Rectal smooth muscle tissue (tissue), 1 donor: ENCODE measurements at regions not wholly inside any gene's neighbourhood (a gene's known extent, or its start where the extent isn't known, plus 50 kb on each side); places are given as distances from the start of the nearest gene placed in this dataset.

Experiments
- H3K27ac ChIP-seq: one replicate; pipeline ENCODE4 v1.7.0; 2013; ENCODE audit warnings: low read depth, low read length, inconsistent platforms
- H3K27me3 ChIP-seq: one replicate; pipeline ENCODE4 v1.7.0; 2013; ENCODE audit warnings: low read length; ENCODE audit not compliant: control insufficient read depth, insufficient read depth
- H3K36me3 ChIP-seq: one replicate; pipeline ENCODE4 v1.7.0; 2013; ENCODE audit warnings: low read length; ENCODE audit not compliant: control insufficient read depth, insufficient read depth
- H3K4me1 ChIP-seq: one replicate; pipeline ENCODE4 v1.7.0; 2013; ENCODE audit warnings: low read length; ENCODE audit not compliant: control insufficient read depth, insufficient read depth
- H3K4me3 ChIP-seq: one replicate; pipeline ENCODE4 v1.7.0; 2013; ENCODE audit warnings: low read length
- H3K9ac ChIP-seq: one replicate; pipeline ENCODE4 v1.7.0; 2013; ENCODE audit warnings: low read length

- no peaks in the 10 kb centered on the region for H3K36me3 ChIP-seq
Observed at GRCh38 chrX:87727620-87728019, 210.0 kb downstream of the KLHL4 start.

GRCh38 chrX:87728024-87728423, 210.4 kb downstream of the KLHL4 start:
- Histone ChIP-seq H3K4me3 (no peak overlapping the region), H3K9ac (no peak overlapping the region), H3K27me3 (no peaks in the 10 kb centered on the region), H3K36me3 (no peaks in the 10 kb centered on the region), H3K27ac (no peak overlapping the region), H3K4me1 (no peaks in the 10 kb centered on the region)

More at GRCh38 chrX:87727620-87728019, 210.0 kb downstream of the KLHL4 start:
- Histone ChIP-seq H3K4me3 (no peak overlapping the region), H3K9ac (no peak overlapping the region), H3K4me1 (no peaks in the 10 kb centered on the region), H3K27ac (no peak overlapping the region), H3K27me3 (no peaks in the 10 kb centered on the region)

DNA sequence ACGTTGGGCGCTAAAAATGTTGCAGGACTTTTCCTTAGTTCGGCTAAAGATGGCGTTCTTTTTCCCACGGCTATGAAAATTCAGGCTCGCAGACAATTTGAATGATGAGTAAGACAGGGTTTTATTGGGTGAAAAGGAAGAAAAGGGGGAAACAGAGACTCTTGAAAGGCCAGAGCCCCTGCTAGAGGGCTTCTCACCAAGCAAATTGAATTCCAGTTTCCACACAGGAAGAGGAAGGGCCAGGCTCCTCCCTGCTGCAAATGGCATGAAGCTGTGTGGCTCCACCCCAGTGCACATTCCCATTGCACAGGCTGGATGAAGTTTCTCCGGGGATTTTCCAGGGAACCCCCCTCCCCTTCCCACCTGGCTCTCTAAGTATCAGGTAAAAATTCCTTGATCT, 210.9 kb downstream of the KLHL4 start:
- H3K4me3 ChIP-seq, result no peak overlapping the region
- no peaks in the 10 kb centered on the region for H3K36me3 ChIP-seq
- no peaks in the 10 kb centered on the region for H3K27me3 ChIP-seq
- no peaks in the 10 kb centered on the region for H3K4me1 ChIP-seq
- no peak overlapping the region for H3K27ac ChIP-seq
- H3K9ac ChIP-seq, result no peak overlapping the region

- Histone ChIP-seq H3K4me3 (no peak overlapping the region), H3K27ac (no peak overlapping the region), H3K9ac (no peak overlapping the region), H3K4me1 (no peaks in the 10 kb centered on the region), H3K27me3 (no peaks in the 10 kb centered on the region), H3K36me3 (no peaks in the 10 kb centered on the region)
Observed at GRCh38 chrX:87732133-87732532, 214.5 kb downstream of the KLHL4 start.

GRCh38 chrX:87736576-87736975, 219.0 kb downstream of the KLHL4 start:
- Histone ChIP-seq H3K9ac (no peak overlapping the region), H3K36me3 (no peaks in the 10 kb centered on the region), H3K27ac (no peak overlapping the region), H3K4me3 (no peak overlapping the region), H3K4me1 (no peaks in the 10 kb centered on the region), H3K27me3 (no peaks in the 10 kb centered on the region)

GRCh38 chrX:87744391-87744790, 226.8 kb downstream of the KLHL4 start:
- Histone ChIP-seq H3K4me1 (no peaks in the 10 kb centered on the region), H3K36me3 (no peaks in the 10 kb centered on the region), H3K27me3 (no peaks in the 10 kb centered on the region), H3K4me3 (no peak overlapping the region), H3K9ac (no peak overlapping the region), H3K27ac (no peak overlapping the region)

- Histone ChIP-seq H3K27me3 (no peaks in the 10 kb centered on the region), H3K4me1 (no peaks in the 10 kb centered on the region), H3K36me3 (no peaks in the 10 kb centered on the region), H3K9ac (no peak overlapping the region), H3K4me3 (no peak overlapping the region), H3K27ac (no peak overlapping the region)
Observed at GRCh38 chrX:87755493-87755892, 237.9 kb downstream of the KLHL4 start.

DNA sequence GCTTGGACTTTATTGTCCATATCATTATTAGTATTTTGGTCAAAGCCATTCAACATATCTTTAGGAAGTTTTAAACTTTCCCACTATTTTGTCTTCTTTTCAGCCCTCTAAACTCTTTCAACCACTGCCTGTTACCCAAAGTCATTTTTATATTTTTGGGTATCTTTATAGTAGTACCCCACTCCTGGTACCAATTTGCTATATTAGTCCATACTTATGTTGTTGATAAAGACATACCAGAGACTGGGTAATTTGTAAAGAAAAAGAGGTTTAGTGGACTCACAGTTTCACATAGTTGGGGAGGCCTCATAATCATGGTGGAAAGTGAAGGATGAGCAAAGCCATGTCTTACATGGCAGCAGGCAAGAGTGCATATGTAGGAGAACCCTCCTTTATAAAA, 271.4 kb downstream of the KLHL4 start:
- H3K4me3 ChIP-seq, result no peak overlapping the region
- H3K27ac ChIP-seq, result no peak overlapping the region
- no peak overlapping the region for H3K9ac ChIP-seq
- no peaks in the 10 kb centered on the region for H3K4me1 ChIP-seq
- H3K36me3 ChIP-seq, result no peaks in the 10 kb centered on the region
- H3K27me3 ChIP-seq, result no peaks in the 10 kb centered on the region

DNA sequence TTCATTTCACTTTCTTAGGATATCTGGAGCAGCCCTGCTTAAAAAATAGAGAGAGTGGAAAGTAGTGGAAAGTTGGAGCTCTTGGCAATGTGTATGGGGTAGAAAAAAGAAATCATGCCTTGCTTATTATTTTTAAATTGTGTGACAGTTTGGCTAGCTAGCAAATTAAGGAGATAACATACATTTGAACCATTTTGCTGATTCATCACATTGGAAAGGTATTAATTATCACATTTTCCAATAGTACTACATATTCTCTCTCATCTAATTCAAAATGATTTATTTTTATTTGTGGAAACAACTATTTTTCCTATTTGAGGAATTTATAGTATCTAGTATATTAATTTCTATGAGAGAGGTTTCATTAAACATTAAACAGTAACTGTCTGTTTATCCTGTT, 280.4 kb downstream of the KLHL4 start:
- Histone ChIP-seq H3K9ac (no peak overlapping the region), H3K4me1 (no peaks in the 10 kb centered on the region), H3K4me3 (no peak overlapping the region), H3K27me3 (no peaks in the 10 kb centered on the region), H3K36me3 (no peaks in the 10 kb centered on the region), H3K27ac (no peak overlapping the region)

DNA sequence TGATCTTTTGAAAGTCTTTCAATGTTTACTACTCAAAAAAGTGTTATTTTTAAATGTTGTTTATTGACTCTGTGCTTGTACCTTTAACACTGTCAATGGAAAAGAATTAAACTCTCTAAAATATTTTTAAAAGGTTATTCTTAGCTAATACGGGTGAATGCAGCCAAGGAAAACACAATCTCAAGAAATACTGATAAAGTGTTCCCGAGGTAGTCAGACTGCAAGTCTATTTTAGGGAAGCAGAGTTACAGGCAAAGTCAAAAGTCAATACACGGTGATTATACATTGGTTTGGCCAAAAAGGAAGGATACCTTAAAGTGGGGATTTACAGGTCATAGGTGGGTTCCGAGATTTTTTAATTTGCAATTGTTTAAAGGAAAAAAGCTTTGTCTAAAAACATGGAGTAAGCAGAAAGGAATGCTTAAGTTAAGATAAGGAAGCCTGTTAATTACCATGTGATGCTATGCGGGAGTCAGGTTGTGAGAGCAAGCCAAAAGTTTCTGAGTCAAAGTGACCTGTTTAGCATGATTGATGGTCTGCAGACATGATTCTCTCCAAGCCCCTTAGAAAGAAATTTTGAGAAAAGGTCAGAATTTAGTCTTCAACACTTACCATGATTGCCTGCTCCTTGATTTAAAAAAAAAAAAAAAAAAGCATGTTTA, 288.4 kb downstream of the KLHL4 start:
- no peak overlapping the region for H3K27ac ChIP-seq
- H3K27me3 ChIP-seq, result no peaks in the 10 kb centered on the region
- no peak overlapping the region for H3K4me3 ChIP-seq
- no peaks in the 10 kb centered on the region for H3K4me1 ChIP-seq
- H3K9ac ChIP-seq, result no peak overlapping the region
- H3K36me3 ChIP-seq, result no peaks in the 10 kb centered on the region

DNA sequence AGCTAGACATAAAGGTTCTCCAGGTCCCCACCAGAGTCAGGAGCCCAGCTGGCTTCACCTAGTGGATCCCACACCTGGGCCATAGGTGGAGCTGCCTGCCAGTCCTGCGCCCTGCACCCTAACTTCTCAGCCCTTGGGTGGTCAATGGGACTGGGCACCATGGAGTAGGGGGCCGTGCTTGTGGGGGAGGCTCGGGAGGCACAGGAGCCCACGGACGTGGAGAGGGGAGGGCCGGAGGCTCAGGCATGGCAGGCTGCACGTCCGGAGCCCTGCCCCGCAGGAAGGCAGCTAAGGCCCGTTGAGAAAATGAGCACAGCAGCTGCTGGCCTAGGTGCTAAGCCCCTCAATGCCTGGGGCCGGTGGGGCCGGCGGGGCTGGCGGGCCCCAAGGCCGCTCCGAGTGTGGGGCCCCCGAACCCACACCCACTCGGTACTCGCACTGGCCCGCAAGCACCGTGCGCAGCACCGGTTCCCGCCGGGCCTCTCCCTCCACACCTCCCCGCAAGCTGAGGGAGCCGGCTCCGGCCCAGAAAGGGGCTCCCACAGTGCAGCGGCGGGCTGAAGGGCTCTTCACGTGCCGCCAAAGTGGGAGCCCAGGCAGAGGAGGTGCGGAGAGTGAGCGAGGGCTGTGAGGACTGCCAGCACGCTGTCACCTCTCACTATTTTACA, 291.1 kb downstream of the KLHL4 start:
- H3K4me1 ChIP-seq, result no peaks in the 10 kb centered on the region
- H3K27me3 ChIP-seq, result no peaks in the 10 kb centered on the region
- H3K36me3 ChIP-seq, result no peaks in the 10 kb centered on the region
- H3K4me3 ChIP-seq, result no peak overlapping the region
- no peak overlapping the region for H3K9ac ChIP-seq
- H3K27ac ChIP-seq, result no peak overlapping the region

DNA sequence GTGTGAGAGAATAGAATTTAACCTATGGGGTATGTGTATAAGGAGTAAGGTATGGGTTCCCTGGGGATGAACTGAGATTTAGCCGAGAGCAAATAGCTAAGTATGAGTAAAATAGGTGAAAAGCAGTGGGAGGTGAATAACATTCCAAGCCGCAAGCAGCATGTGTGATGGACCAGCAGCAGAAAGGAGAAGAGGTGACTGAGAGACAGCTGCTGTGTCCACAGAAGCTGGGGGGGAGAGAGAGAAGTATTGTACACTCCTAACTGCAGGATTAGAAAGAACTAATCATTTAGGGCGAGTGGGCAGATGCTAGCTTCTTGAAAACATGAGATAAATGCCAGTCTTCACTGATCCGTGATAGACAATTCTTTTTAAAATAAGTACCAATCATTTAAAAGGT, 296.0 kb downstream of the KLHL4 start:
- H3K9ac ChIP-seq, result no peak overlapping the region
- no peaks in the 10 kb centered on the region for H3K27me3 ChIP-seq
- no peaks in the 10 kb centered on the region for H3K4me1 ChIP-seq
- no peak overlapping the region for H3K27ac ChIP-seq
- H3K36me3 ChIP-seq, result no peaks in the 10 kb centered on the region
- H3K4me3 ChIP-seq, result no peak overlapping the region

DNA sequence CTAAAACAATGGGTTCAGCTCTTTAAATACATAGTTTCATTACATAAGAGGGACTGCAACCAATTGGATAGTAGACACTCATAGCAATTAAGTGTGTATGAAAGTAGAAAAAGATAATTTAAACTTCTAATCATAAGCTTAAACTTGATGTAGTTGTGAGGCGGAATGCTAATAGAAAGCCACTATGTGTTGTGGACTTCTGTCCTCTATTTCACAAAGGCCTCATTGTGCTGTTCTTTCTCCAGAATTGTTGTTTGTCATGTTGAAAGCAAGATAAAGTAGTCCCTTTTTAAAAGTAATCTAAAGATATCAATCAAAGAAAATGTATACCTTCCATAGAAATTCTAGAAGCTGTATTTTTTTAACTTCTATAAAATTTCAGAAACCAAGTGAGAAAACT, 329.4 kb downstream of the KLHL4 start:
- Histone ChIP-seq H3K27ac (no peak overlapping the region), H3K27me3 (no peaks in the 10 kb centered on the region), H3K9ac (no peak overlapping the region), H3K4me3 (no peak overlapping the region), H3K36me3 (no peaks in the 10 kb centered on the region), H3K4me1 (no peaks in the 10 kb centered on the region)
